ENCODE measurements at regions not wholly inside any gene's neighbourhood (a gene's known extent, or its start where the extent isn't known, plus 50 kb on each side); places are given as distances from the start of the nearest gene placed in this dataset.

GRCh38 chr18:38545071-38545470, 979.5 kb upstream of the CELF4 start:
- TF ChIP-seq CTCF (conservative IDR thresholded peaks at IDR 0.05; ENCODE audit: low read depth, low read length) (peak; percentile 23; the same call in 1 of the 2 replicates), EZH2phosphoT487 (IDR thresholded peaks at IDR 0.05; ENCODE audit: borderline replicate concordance, low read length) (no peak)
